GM20431 (cell line): ENCODE measurements at regions not wholly inside any gene's neighbourhood (a gene's known extent, or its start where the extent isn't known, plus 50 kb on each side); places are given as distances from the start of the nearest gene placed in this dataset.
"Not testable (repeated sequence)": the region's sequence is repeated elsewhere in the genome, so short reads cannot be mapped to it uniquely, and the experiment has no call there.

Experiments
- in situ Hi-C: fragments of 300-500 bp; cut with MseI, MboI; formaldehyde crosslinking; loops from one replicate; pipeline ENCODE4 v1.15.0; 2020; ENCODE audit warnings: low sequenced_read_pairs; ENCODE audit not compliant: unreplicated experiment

DNA sequence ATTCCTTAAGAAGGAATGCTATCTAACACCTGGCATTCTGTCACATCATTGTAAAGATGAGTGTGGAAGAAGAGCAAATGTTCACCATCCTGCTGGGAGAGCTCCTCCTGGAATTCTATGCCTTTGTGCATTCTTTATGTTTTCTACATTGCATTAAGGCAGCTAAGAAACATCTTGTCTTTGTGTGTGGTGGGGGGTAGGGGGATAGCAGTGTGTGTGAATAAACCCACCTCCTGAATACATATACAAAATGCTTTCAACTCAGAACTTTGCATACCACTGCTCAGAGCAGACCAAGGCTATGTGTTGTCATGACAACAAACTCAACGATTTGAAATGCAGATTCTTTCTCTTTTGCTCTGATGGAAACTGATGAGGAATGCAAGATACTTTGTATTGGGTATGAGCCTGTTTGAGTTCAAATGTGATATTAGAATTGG is 193.6 kb upstream of the KAZN start:
- in situ Hi-C loops = no loop called here

DNA sequence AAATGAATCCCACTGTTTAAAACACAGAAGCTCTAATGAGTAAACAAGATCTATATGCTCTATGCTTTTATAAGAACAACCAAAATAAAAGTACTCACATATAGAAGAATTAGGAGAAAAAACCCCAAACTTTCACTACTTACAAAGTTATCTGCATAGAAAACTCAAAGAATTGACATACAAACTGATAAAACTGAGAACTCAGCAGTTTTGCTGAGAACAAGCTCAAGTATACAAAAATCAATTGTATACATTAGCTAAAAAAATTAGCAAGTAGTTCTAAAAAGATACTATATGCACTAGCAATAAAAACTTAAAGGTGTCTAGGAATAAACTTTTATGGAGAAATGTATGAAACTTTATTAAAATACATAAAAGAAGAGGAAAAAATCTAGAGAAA is 186.2 kb upstream of the KAZN start:
- in situ Hi-C loops = no loop called here

DNA sequence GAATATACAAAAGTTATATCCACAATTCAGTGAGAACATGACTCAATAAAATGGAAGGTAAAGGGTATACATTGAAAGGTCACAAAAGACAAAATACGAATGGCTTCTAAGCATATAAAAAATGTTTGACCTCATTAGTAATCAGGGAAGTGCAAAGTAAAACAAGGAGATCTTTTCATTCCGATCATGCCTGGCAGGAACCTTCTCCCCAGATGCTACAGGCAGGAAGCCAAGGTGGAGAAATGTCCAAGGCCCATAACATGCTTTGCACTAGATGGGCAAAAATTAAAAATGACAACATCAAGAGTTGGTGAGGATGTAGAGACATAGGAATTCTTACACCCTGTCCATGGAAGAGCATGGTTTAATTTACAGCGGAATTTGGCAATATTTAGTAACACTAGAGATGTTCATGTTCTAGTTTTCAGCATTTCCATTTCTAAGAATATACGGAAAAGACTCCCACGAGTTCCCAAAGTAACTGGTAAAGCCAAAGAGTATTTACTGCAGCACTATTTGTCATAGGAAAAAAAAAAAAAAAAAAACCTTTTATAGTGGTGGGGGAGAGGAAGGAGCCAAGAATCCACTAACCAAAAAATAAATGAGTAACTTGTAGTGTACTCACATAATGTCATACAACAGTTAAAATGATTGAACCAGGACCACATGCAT is 184.5 kb upstream of the KAZN start:
- in situ Hi-C loops = no loop called here

DNA sequence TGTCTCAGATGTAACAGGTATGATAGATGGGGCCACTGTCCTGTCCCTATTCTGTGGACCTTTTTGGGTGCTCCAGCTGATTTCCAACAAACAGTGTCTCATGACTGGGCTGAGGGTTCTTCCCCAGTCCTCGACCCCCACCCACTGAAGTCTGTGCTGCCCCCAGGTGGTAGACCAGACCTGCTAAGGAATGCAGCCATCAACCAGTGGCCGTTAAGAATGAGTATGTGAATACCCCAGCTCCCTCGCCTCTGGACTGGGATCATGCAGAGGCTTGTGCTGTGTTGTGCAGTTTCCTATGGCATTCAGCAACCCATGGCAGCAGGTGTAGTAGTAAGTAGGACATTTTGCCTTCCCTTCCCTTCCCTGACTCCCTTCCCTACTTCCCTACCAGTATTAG is 183.1 kb upstream of the KAZN start:
- in situ Hi-C loops = no loop called here

DNA sequence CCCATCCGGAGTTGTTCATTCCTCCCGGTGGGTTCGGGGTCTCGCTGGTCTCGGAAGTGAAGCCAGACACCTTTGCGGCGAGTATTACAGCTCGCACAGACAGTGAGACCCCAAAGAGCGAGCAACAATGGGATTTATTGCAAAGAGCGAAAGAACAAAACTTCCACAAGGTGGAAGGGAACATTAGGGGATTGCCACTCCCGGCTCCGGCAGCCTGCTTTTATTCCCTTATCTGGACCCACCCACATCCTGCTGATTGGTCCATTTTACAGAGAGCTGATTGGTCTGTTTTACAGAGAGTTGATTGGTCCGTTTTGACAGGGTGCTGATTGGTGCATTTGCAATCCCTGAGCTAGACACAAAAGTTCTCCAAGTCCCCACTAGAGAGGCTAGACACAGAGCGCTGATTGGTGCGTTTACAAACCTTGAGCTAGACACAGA is 178.7 kb upstream of the KAZN start:
- in situ Hi-C loops = not testable (repeated sequence)

DNA sequence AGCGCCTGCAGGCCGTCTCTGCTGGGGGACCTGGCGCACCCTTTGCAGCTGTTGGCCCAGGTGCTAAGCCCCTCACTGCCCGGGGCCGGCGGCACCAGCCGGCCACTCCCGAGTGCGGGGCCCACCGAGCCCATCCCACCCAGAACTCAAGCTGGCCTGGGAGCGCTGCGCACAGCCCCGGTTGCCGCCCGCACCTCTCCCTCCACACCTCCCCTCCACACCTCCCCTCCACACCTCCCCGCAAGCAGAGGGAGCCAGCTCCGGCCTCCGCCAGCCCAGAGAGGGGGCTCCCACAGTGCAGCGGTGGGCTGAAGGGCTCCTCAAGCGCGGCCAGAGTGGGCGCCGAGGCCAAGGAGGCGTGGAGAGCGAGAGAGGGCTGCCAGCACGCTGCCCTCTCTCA is 177.8 kb upstream of the KAZN start:
- in situ Hi-C loops = no loop called here

DNA sequence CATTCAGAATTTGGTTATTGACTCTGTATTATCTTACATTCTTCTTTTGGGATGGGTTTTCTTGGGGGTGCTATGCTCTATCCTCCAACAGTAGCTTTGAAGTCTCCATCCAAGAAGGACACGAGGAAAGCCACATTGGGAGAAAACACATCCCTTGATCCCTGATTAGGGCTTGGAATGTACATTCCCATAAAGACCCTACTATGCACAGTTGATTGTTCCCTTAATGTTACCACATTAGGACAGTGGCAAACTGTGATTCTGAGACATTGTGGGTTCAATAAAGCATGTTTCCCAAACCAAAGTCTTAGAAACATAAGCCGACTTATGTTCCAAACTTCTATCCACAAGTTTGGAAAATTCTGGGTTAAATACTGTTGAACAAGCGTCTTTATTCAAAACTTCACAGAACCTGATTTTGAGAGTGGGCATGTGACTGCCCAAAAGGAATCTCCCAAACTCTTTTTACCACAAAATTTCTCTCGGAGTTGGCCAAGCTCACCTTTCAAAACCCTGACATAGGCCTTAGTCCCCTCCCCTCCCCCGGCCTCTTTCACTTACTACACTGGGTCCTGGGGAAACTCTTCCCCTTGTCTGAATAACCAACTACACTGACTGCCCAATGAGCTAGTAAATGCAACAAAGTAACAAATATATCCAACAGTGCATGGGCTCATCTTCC is 177.0 kb upstream of the KAZN start:
- in situ Hi-C loops = no loop called here

DNA sequence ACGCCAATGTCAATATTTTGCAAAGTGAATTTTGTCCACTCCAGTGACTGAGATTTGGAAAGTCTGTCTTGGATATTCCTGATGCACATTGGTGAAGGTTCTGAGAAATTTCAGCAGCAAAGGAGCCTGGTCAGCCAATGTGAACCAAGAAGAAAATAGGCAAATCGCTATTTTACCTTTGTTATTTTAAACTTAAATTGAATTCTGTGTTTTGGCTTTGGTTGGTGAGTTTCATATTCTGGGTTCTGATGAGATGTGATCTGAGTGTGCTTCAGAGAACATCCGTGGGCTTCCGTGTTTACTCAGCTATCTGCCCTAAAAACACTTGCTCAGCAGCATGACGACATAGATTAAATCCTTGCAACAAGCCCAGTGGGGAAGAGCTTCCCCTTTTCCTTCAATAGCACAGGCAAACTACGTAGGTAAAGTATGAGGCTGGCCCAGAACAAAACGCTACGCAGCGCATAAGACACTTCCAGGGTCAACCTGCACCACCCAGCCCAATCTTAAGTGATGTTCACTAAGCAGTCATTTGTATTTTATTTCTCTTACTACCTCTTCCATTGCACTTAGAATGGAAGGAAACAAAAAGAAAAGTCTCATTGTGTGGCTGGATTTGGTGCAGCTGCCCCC is 176.4 kb upstream of the KAZN start:
- in situ Hi-C loops = no loop called here

DNA sequence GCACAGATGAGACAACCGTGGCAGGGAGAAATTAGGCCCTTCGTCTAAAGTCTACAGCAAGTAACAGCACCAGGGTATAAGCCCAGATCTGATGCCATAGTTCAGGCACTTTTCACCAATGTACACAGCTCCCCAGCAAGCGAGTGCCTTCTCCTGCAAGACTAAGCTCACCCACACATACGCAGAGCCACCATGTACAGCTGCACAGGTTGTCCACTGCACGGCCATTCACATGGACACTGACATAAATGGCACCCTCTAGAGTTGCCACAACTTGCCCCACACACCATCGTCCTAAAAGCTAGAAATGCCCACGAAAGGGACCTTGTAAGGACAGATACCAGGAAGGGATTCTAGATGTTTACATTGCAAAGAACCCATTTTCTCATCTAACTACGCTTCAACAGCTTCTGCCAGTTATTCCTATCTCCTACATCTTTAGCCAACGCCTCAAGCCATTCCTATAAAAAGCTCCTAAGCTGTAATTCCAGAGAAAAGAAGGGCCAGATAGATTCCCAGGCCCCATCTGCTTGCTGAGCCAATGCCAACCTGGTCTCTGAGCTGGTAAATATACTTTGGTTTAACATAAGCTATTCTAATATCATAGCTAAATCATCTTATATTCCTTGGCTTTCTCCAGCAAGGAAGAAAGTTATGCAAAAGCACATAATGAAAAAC is 174.0 kb upstream of the KAZN start:
- in situ Hi-C loops = no loop called here

DNA sequence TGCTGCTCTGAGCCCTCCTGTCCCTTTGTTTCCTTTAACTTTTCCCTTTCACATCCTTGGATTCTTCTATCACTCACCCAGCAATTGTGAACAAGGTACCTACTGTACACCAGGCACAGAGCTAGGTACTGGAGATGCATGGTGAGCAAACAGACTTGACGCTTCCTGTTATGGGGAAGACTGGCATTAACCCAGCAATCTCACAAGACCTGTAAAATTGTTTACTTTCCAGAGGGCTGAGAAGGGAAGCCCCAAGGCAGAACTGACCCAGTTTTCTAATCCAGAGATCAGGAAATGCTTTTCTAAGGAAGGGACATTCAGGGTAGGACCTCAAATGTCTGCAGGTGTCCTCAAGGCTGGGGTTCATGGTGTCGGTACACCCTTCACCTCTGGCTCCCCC is 171.6 kb upstream of the KAZN start:
- in situ Hi-C loops = no loop called here

DNA sequence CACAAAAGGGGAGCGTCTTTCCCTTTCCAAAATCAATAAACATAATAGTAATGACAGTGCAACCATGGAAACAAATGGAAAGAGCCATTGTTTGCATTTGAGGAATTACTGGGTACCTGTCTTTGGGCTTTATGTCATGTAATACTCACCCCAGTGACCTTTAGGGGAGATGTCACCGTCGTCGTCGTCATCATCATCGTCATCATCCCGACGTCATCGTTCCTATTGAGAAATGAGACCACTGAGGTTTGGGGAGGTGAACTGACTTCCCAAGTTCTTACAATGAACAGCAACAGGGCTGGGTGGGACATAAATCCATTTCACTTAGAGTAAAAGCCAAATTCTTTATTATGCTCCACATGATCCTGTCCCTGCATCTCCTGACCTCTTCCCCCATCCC is 168.9 kb upstream of the KAZN start:
- in situ Hi-C loops = no loop called here

DNA sequence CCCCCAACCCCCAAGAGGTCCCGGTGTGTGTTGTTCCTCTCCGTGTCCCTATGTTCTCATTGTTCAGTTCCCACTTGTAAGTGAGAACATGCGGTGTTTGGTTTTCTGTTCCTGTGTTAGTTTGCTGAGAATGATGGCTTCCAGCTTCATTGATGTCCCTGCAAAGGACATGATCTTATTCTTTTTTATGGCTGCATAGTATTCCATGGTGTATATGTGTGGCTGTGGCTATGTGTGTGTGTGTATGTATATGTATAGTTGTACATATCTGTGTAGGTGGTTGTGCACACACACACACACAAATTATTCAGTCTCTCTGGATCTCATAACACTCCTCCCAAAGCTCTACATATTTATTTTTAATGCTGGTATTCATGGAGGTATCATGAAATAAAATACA is 165.8 kb upstream of the KAZN start:
- in situ Hi-C loops = not testable (repeated sequence)

DNA sequence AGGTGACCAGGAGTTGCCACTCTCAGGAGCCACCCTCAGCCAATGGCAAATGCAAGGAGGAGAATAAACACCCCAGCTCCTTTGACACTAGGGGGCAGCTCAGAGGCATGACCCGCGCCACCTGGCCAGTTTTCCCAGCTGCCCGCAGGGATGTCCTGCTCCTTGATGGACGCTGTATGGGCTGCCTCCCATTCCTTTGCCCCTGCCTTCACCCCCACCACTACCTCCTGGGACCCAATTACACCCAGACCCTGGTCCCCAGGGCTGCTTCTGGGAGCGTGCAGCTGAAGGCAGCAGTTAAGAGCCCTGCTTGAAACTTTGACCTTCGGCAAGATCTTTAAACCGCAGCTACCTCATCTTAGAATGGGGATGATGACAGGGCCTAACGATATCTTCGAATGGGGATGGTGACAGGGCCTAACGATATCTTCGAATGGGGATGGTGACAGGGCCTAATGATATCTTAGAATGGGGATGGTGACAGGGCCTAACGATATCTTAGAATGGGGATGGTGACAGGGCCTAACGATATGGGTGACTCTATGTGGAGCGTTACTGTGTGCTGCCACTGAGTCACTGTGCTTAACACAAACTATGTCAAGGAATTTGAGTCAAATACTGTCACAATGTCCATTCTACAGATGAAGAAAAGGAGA is 163.0 kb upstream of the KAZN start:
- in situ Hi-C loops = no loop called here

DNA sequence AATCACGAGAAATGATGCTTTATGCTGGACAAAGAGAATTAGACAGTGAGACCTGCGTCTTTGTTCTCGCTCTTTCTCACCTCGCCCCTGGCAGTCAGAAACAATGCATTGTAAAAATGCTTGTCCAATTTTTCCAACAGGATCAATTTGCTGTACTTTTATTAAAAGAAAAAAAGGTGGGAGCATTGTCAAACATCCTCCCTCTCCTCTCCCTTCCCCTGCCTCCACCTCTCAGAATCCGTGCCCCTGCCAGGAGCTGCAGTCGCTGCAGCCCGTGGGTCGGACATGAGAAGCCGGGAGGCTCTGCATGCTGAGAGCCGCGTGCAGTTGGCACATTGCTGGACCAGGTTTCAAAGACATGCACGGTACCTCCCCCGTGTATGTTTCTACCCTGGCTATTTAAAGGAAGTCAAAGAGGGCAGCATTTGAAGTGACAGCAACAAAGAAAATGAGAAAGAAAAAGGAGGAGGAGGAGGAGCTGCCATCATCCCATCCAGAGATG is 161.0 kb upstream of the KAZN start:
- in situ Hi-C loops = no loop called here

DNA sequence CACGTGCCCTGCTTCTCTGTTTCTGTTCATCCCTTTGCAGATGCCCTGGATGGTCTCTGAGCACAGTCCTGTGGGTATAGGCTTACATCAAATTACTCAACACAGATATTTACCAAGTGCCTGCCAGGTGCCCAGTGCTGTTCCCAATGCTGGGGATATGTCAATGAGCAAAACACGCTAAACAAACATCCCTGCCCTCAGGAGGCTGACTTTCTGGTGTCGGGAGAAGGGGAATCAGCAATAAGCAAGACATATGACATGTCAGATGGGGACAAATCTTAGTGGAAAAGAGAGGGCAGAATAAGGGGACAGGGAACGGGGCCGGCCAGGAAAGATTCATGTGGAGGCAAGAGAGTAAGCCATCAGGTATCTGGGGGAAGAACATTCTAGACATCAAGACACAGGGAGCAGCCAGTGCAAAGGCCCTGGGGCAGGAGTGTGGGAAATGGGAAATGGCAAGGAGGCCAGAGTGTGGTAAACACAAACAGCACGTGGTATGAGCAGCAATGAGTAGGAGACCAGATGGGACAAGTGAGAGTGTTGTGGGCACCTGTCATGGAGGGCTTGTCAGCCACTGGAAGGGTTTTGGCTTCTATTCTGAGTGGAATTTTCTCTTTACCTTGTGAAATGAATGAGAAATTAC is 160.2 kb upstream of the KAZN start:
- in situ Hi-C loops = no loop called here

DNA sequence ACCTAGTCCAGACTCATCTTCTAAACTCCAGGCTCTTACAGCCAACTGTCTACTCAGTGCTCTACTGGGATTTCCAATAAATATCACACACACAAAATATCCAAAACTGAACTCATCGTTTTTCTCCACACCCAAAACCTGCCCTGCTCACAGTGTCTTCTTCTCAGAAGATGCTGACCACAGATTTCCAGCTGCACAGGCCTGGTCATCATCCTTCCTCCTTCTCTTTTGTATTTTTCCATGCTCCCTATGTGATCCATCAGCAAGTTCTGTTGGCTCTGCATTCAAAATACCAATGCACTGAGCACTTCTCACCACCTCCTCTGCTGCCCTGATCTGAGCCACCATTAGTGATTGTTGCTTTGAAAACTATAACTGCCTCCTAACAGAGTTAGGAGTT is 159.5 kb upstream of the KAZN start:
- in situ Hi-C loops = no loop called here

DNA sequence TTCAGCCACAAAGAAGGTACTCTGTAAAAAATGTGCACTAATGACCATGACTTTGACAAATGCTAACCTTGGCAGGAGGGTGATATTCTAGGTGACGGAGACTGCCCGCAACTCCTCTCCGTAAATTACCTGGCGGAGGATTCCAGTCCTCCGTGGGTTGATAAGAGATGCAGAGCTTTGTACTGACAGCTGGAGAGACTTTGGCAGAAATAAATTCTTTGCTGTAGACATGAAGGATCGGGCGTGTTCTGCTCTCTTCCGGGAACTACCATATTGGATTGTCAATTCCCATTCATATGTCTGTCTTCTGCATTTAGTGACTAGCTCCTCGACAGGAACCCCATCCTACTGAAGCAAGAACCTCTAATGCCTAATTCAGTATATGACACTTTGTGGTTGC is 158.3 kb upstream of the KAZN start:
- in situ Hi-C loops = no loop called here

DNA sequence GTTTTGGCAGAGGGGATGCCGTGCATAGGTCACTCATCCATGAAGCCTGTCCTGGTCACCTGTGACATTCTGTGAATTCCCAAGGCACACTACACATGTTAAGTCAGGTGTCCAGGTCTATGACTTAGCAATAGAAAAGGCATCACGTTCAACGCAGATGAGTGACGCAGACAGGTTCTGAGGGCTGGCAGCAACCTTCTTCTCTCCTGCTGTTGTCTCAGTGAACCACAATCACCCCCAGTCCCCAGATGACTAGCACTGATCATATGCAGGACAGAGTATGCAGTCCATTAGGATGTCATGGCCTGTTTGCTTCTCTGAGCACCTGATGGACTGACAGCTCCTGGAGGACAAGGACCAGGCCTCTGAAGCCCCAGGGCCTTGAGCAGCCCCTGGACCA is 157.8 kb upstream of the KAZN start:
- in situ Hi-C loops = no loop called here

DNA sequence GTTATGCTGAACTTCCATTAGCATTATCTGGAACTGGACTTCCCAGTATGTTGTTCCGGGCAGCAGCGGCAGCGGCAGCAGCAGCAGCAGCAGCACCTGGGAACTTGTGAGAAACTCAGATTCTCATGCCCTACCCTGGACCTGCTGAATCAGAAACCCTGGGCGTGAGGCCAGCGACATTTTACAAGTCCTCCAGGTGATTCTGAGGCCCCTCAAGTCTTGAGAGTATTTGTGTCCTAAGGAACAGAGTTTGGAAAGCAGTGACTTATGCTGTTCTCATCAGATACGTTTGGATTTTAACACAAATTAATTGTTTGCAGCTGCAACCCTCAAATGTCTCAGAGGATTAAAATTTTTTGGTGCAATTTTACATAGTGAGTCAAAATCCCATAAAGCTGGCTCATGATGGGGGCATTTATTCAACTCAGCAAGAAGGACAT is 157.2 kb upstream of the KAZN start:
- in situ Hi-C loops = no loop called here

DNA sequence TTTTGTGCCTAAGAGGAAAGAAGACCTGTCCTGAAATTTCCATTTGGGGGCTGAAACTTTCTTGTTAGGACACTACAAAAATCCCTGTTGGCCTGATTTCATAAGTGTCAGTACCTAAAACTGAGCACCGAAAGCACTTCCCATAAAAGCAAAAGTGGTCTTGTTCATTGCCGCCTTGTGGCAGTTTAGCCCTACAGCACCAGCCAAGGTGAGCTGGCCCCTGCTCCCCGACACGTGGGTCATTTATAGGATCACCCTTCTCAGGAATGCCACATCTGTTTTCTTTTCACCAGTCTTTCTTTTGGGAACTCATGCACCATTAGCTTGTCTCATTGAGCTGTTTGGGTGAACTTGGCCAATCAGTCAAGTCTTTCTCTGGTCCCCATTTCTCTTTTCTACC is 155.8 kb upstream of the KAZN start:
- in situ Hi-C loops = no loop called here
